Activated CD8-positive, alpha-beta memory T cell treated with anti-CD3 and anti-CD28 coated beads for 48 hours (primary cell): ENCODE measurements at regions not wholly inside any gene's neighbourhood (a gene's known extent, or its start where the extent isn't known, plus 50 kb on each side); places are given as distances from the start of the nearest gene placed in this dataset.

Experiments
- DNase-seq, 3 experiments: peaks; one replicate each; pipeline ENCODE4 v3.0.0-alpha.2; 2020; ENCODE audit warnings: low read depth in 2 of 3, low spot score in 2 of 3

- DNase-seq: no peak
Measured at GRCh38 chr18:67381608-67382150, 134.8 kb downstream of the DSEL start.

- DNase-seq: no peak
Measured at GRCh38 chr18:67380867-67381266, 135.7 kb downstream of the DSEL start.

- no peak for DNase-seq
Measured at GRCh38 chr18:67379981-67380380, 136.5 kb downstream of the DSEL start.

- no peak for DNase-seq
Measured at GRCh38 chr18:67376372-67376771, 140.1 kb downstream of the DSEL start.

- no peak for DNase-seq
Measured at GRCh38 chr18:67373636-67374035, 142.9 kb downstream of the DSEL start.

- DNase-seq: no peak
Measured at GRCh38 chr18:67367540-67367939, 149.0 kb downstream of the DSEL start.

GRCh38 chr18:67363694-67364093 lies 152.8 kb downstream of the DSEL start:
- no peak for DNase-seq

GRCh38 chr18:67362906-67363305 lies 153.6 kb downstream of the DSEL start:
- DNase-seq: no peak

- no peak for DNase-seq
Measured at GRCh38 chr18:67359873-67360838, 156.4 kb downstream of the DSEL start.

GRCh38 chr18:67358947-67359346 lies 157.6 kb downstream of the DSEL start:
- no peak for DNase-seq

- DNase-seq: no peak
Measured at GRCh38 chr18:67354692-67355091, 161.8 kb downstream of the DSEL start.

GRCh38 chr18:67354091-67354490 lies 162.4 kb downstream of the DSEL start:
- no peak for DNase-seq

GRCh38 chr18:67347438-67347837 lies 169.1 kb downstream of the DSEL start:
- no peak for DNase-seq

- no peak for DNase-seq
Measured at GRCh38 chr18:67342159-67342558, 174.4 kb downstream of the DSEL start.

- DNase-seq: no peak
Measured at GRCh38 chr18:67337696-67338095, 178.8 kb downstream of the DSEL start.

- DNase-seq: no peak
Measured at GRCh38 chr18:67331857-67332256, 184.7 kb downstream of the DSEL start.

GRCh38 chr18:67319109-67319508 lies 197.4 kb downstream of the DSEL start:
- no peak for DNase-seq

- DNase-seq: no peak
Measured at GRCh38 chr18:67318651-67319050, 197.9 kb downstream of the DSEL start.

- DNase-seq: no peak
Measured at GRCh38 chr18:67310826-67311225, 205.7 kb downstream of the DSEL start.

GRCh38 chr18:67308819-67309218 lies 207.7 kb downstream of the DSEL start:
- DNase-seq: no peak

- DNase-seq: no peak
Measured at GRCh38 chr18:67305466-67305865, 211.1 kb downstream of the DSEL start.

- no peak for DNase-seq
Measured at GRCh38 chr18:67302043-67302442, 214.5 kb downstream of the DSEL start.

GRCh38 chr18:67301592-67301991 lies 214.9 kb downstream of the DSEL start:
- no peak for DNase-seq
